ENCODE measurements at regions not wholly inside any gene's neighbourhood (a gene's known extent, or its start where the extent isn't known, plus 50 kb on each side); places are given as distances from the start of the nearest gene placed in this dataset.

GRCh38 chr21:35587841-35588380 is 472.4 kb downstream of the SETD4 start:
- no peak overlapping the region for H3K4me3 Mint-ChIP-seq
- intact Hi-C loops (cut with micrococcal nuclease) = no loop called here
- ChIA-PET POLR2A (no interaction called here), CTCF (no interaction called here)
- H3K27me3 Mint-ChIP-seq = peaks cover 14% of the 10 kb centered on the region
- H3K9me3 Mint-ChIP-seq = peaks cover 2% of the 10 kb centered on the region
- TF ChIP-seq, protein P1, sequence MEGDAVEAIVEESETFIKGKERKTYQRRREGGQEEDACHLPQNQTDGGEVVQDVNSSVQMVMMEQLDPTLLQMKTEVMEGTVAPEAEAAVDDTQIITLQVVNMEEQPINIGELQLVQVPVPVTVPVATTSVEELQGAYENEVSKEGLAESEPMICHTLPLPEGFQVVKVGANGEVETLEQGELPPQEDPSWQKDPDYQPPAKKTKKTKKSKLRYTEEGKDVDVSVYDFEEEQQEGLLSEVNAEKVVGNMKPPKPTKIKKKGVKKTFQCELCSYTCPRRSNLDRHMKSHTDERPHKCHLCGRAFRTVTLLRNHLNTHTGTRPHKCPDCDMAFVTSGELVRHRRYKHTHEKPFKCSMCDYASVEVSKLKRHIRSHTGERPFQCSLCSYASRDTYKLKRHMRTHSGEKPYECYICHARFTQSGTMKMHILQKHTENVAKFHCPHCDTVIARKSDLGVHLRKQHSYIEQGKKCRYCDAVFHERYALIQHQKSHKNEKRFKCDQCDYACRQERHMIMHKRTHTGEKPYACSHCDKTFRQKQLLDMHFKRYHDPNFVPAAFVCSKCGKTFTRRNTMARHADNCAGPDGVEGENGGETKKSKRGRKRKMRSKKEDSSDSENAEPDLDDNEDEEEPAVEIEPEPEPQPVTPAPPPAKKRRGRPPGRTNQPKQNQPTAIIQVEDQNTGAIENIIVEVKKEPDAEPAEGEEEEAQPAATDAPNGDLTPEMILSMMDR (IDR thresholded peaks at IDR 0.05) = no peak
- DNase-seq (no peak), ATAC-seq (ENCODE audit: low read depth) (no peak)
- no peak overlapping the region for H3K27ac Mint-ChIP-seq
- H3K36me3 Mint-ChIP-seq (ENCODE audit: low read depth) = no peaks in the 10 kb centered on the region
- H3K4me1 Mint-ChIP-seq = peaks cover 3% of the 10 kb centered on the region

- Mint-ChIP-seq H3K4me1 (peaks cover 10% of the 10 kb centered on the region), H3K9me3 (peaks cover 2% of the 10 kb centered on the region), H3K36me3 (ENCODE audit: low read depth) (no peaks in the 10 kb centered on the region), H3K27ac (no peak overlapping the region), H3K4me3 (no peak overlapping the region), H3K27me3 (peaks cover 14% of the 10 kb centered on the region)
- DNase-seq = no peak
- intact Hi-C loops (cut with micrococcal nuclease) = no loop called here
- ChIA-PET POLR2A (no interaction called here), CTCF (no interaction called here)
- ATAC-seq (ENCODE audit: low read depth) = no peak
- TF ChIP-seq, protein P1 (IDR thresholded peaks at IDR 0.05) = no peak
Observed at GRCh38 chr21:35586305-35586704, 474.0 kb downstream of the SETD4 start.

GRCh38 chr21:35585878-35586277 is 474.4 kb downstream of the SETD4 start:
- H3K27ac Mint-ChIP-seq = no peak overlapping the region
- POLR2A ChIA-PET = no interaction called here

GRCh38 chr21:35585155-35585554 is 475.2 kb downstream of the SETD4 start:
- intact Hi-C loops (cut with micrococcal nuclease) = no loop called here
- CTCF ChIA-PET = no interaction called here
- Mint-ChIP-seq H3K4me3 (no peak overlapping the region), H3K27me3 (peaks cover 12% of the 10 kb centered on the region), H3K4me1 (peaks cover 10% of the 10 kb centered on the region), H3K27ac (no peak overlapping the region), H3K9me3 (no peaks in the 10 kb centered on the region), H3K36me3 (ENCODE audit: low read depth) (no peaks in the 10 kb centered on the region)
- ATAC-seq (ENCODE audit: low read depth) = no peak
- POLR2A ChIA-PET = no interaction called here
- no peak for DNase-seq
- TF ChIP-seq, protein P1 (IDR thresholded peaks at IDR 0.05) = no peak

More at GRCh38 chr21:35585878-35586277, 474.4 kb downstream of the SETD4 start:
- ATAC-seq (ENCODE audit: low read depth) (no peak), DNase-seq (no peak)
- TF ChIP-seq, protein P1 (IDR thresholded peaks at IDR 0.05) = no peak
- H3K27me3 Mint-ChIP-seq = peaks cover 14% of the 10 kb centered on the region
- CTCF ChIA-PET = no interaction called here
- H3K4me3 Mint-ChIP-seq = no peak overlapping the region
- H3K9me3 Mint-ChIP-seq = peaks cover 2% of the 10 kb centered on the region
- no peaks in the 10 kb centered on the region for H3K36me3 Mint-ChIP-seq (ENCODE audit: low read depth)
- intact Hi-C loops (cut with micrococcal nuclease) = no loop called here
- peaks cover 10% of the 10 kb centered on the region for H3K4me1 Mint-ChIP-seq

GRCh38 chr21:35583566-35584216 is 476.6 kb downstream of the SETD4 start:
- intact Hi-C loops (cut with micrococcal nuclease) = no loop called here
- DNase-seq (no peak), ATAC-seq (ENCODE audit: low read depth) (no peak)
- H3K27me3 Mint-ChIP-seq = peaks cover 13% of the 10 kb centered on the region
- H3K36me3 Mint-ChIP-seq (ENCODE audit: low read depth) = no peaks in the 10 kb centered on the region
- ChIA-PET POLR2A (no interaction called here), CTCF (no interaction called here)
- no peak overlapping the region for H3K4me3 Mint-ChIP-seq
- no peak overlapping the region for H3K27ac Mint-ChIP-seq
- TF ChIP-seq, protein P1 (IDR thresholded peaks at IDR 0.05) = no peak
- no peaks in the 10 kb centered on the region for H3K9me3 Mint-ChIP-seq
- peaks cover 10% of the 10 kb centered on the region for H3K4me1 Mint-ChIP-seq

Data from activated B cell treated with CpG ODN at 0.5 μM for 24 hours (primary cell).